GM19372 (cell line): ENCODE measurements at regions not wholly inside any gene's neighbourhood (a gene's known extent, or its start where the extent isn't known, plus 50 kb on each side); places are given as distances from the start of the nearest gene placed in this dataset.

ENCODE experiments used
- ATAC-seq: cut with Tn5 transposase; IDR thresholded peaks from one replicate; pipeline ENCODE4 v1.9.1; 2021; ENCODE audit warnings: mild to moderate bottlenecking, low read depth, moderate library complexity; ENCODE audit not compliant: unreplicated experiment

- no peak for ATAC-seq
These were observed 130.6 kb downstream of the SMAD6 start for GRCh38 chr15:66832664-66833063.

- ATAC-seq, result no peak
These were observed 131.3 kb downstream of the SMAD6 start for GRCh38 chr15:66833371-66833770.

GRCh38 chr15:66833803-66834202 is 131.8 kb downstream of the SMAD6 start:
- no peak for ATAC-seq

GRCh38 chr15:66834881-66835878 is 133.1 kb downstream of the SMAD6 start:
- no peak for ATAC-seq

GRCh38 chr15:66836231-66837030 is 134.4 kb downstream of the SMAD6 start:
- no peak for ATAC-seq

- ATAC-seq, result no peak
These were observed 136.2 kb downstream of the SMAD6 start for GRCh38 chr15:66838202-66838601.

GRCh38 chr15:66838671-66839239 is 136.7 kb downstream of the SMAD6 start:
- no peak for ATAC-seq

- ATAC-seq, result no peak
These were observed 137.6 kb downstream of the SMAD6 start for GRCh38 chr15:66839506-66840112.

- ATAC-seq, result no peak
These were observed 138.8 kb downstream of the SMAD6 start for GRCh38 chr15:66840615-66841390.

- ATAC-seq, result no peak
These were observed 140.1 kb downstream of the SMAD6 start for GRCh38 chr15:66841953-66842681.

- no peak for ATAC-seq
These were observed 140.8 kb downstream of the SMAD6 start for GRCh38 chr15:66842710-66843441.

GRCh38 chr15:66843581-66843980 is 141.5 kb downstream of the SMAD6 start:
- ATAC-seq, result no peak

- ATAC-seq, result no peak
These were observed 142.2 kb downstream of the SMAD6 start for GRCh38 chr15:66844041-66844746.

GRCh38 chr15:66844747-66845145 is 142.7 kb downstream of the SMAD6 start:
- ATAC-seq, result no peak

- ATAC-seq, result no peak
These were observed 143.3 kb downstream of the SMAD6 start for GRCh38 chr15:66845266-66845785.

GRCh38 chr15:66846031-66846430 is 144.0 kb downstream of the SMAD6 start:
- ATAC-seq, result no peak

GRCh38 chr15:66846811-66847210 is 144.8 kb downstream of the SMAD6 start:
- ATAC-seq, result no peak

GRCh38 chr15:66847565-66847991 is 145.5 kb downstream of the SMAD6 start:
- no peak for ATAC-seq
